IPS DF 19.7 (cell line): ENCODE measurements at regions not wholly inside any gene's neighbourhood (a gene's known extent, or its start where the extent isn't known, plus 50 kb on each side); places are given as distances from the start of the nearest gene placed in this dataset.
A peak's percentile ranks its signal among the peaks of the same experiment; 100 is the strongest.

Experiments used
- DNase-seq: peaks from one replicate; pipeline ENCODE4 v3.0.0-alpha.2; 2013; ENCODE audit warnings: low read depth, low spot score

- no peak for DNase-seq
Observed at GRCh38 chr10:46227936-46228562, 58.7 kb upstream of the ANTXRL start.

- peak; percentile 42 for DNase-seq
Observed at GRCh38 chr10:46228563-46229071, 58.2 kb upstream of the ANTXRL start.

GRCh38 chr10:46229144-46229563 lies 57.6 kb upstream of the ANTXRL start:
- no peak for DNase-seq

GRCh38 chr10:46230615-46231014 lies 56.2 kb upstream of the ANTXRL start:
- DNase-seq = no peak

GRCh38 chr10:46231087-46231486 lies 55.7 kb upstream of the ANTXRL start:
- no peak for DNase-seq

- DNase-seq = no peak
Observed at GRCh38 chr10:46232084-46232483, 54.7 kb upstream of the ANTXRL start.

GRCh38 chr10:46232666-46233065 lies 54.1 kb upstream of the ANTXRL start:
- DNase-seq = no peak

GRCh38 chr10:46233181-46233580 lies 53.6 kb upstream of the ANTXRL start:
- DNase-seq = no peak

- no peak for DNase-seq
Observed at GRCh38 chr10:46234026-46234425, 52.8 kb upstream of the ANTXRL start.

- no peak for DNase-seq
Observed at GRCh38 chr10:46234431-46235060, 52.3 kb upstream of the ANTXRL start.

GRCh38 chr10:46235705-46236545 lies 50.9 kb upstream of the ANTXRL start:
- no peak for DNase-seq

- no peak for DNase-seq
Observed at GRCh38 chr10:46236546-46236887, 50.3 kb upstream of the ANTXRL start.

- DNase-seq = no peak
Observed at GRCh38 chr10:46236941-46237681, 49.7 kb upstream of the ANTXRL start.
